Calu3 (cell line): ENCODE measurements at regions not wholly inside any gene's neighbourhood (a gene's known extent, or its start where the extent isn't known, plus 50 kb on each side); places are given as distances from the start of the nearest gene placed in this dataset.

ENCODE experiments used
- BruUV-seq: library from RNA; stranded (reverse); fragments of 400-500 nt; replicated peaks from 2 replicates; lab custom pipeline; 2021; lab: Mats Ljungman, UMichigan
- CTCF ChIA-PET: fragments of 300-600 bp; sonication (Branson Sonifier 250); formaldehyde crosslinking; loops from one replicate; lab custom pipeline; 2022; ENCODE audit warnings: antibody characterized with exemption; lab: Charles Lee
- DNase-seq: peaks from one replicate; pipeline ENCODE4 v3.0.0; 2022
- H3K27ac Mint-ChIP-seq: one replicate; pipeline ENCODE4 v1.8.0; 2022; ENCODE audit warnings: mixed read lengths; ENCODE audit not compliant: unreplicated experiment
- H3K27me3 Mint-ChIP-seq: one replicate; pipeline ENCODE4 v1.8.0; 2022; ENCODE audit warnings: mixed read lengths; ENCODE audit not compliant: unreplicated experiment
- H3K36me3 Mint-ChIP-seq: one replicate; pipeline ENCODE4 v1.8.0; 2022; ENCODE audit warnings: mild to moderate bottlenecking, moderate library complexity, mixed read lengths; ENCODE audit not compliant: insufficient read depth, unreplicated experiment
- H3K4me1 Mint-ChIP-seq: one replicate; pipeline ENCODE4 v1.8.0; 2022; ENCODE audit warnings: mild to moderate bottlenecking, low read depth, mixed read lengths; ENCODE audit not compliant: unreplicated experiment
- H3K4me3 Mint-ChIP-seq: one replicate; pipeline ENCODE4 v1.8.0; 2022; ENCODE audit warnings: mild to moderate bottlenecking, low read depth, moderate library complexity, mixed read lengths; ENCODE audit not compliant: unreplicated experiment
- H3K9me3 Mint-ChIP-seq: one replicate; pipeline ENCODE4 v1.8.0; 2022; ENCODE audit warnings: low read depth, mixed read lengths; ENCODE audit not compliant: unreplicated experiment
- intact Hi-C: fragments of 100-400 bp; cut with micrococcal nuclease; formaldehyde crosslinking; loops from one replicate; pipeline ENCODE4 v1.10.0; 2022; ENCODE audit not compliant: unreplicated experiment
- TF ChIP-seq, protein P1 (sequence below): fragments of 200-600 bp; IDR thresholded peaks from one replicate; pipeline ENCODE4 v1.8.0; 2022; ENCODE audit warnings: antibody characterized with exemption; ENCODE audit not compliant: unreplicated experiment

DNA sequence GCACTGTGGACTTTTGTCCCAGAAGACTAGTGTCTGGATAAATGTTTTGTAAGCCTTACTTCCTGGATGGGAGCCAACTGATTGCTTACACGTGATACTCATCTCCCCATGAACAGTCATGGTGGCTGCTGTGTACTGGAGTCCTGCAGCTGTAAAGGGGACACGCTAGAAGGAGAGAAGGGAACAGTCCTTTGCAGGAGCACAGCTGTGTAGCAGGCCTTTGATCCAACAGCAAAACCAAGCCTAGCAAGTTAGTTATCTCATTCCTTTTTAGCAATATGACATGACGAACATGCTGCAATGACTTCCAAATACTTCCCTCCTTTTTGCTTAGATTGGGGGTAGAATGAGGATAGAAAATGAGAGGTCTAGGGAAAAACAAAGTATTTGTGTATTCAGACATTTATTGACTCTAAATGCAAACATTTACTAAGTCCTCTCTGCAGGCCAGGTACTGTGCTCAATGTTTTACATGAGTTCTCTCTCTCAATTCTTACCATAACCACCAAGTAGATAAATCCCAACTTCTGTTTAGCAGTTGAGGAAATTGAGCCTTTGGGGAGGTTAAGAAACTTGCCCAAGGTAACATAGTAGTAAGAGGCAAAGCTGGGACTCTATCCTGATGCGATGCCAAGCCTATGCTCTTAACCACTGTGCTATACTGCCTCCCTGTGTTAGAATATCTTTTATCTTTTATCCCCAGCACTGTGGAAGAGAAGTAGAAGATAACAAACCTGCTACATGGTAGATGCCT is 55.4 kb upstream of the CD28 start:
- H3K27ac Mint-ChIP-seq = peak overlapping the region; percentile 87
- no peaks in the 10 kb centered on the region for H3K27me3 Mint-ChIP-seq
- intact Hi-C loops = loop anchor here (1.0 to 2.0 kb wide), 5 partner anchors 72 to 167 kb away; no protein-coding TSS in a partner anchor
- H3K36me3 Mint-ChIP-seq = peaks cover 14% of the 10 kb centered on the region
- H3K9me3 Mint-ChIP-seq = no peaks in the 10 kb centered on the region
- TF ChIP-seq, protein P1, sequence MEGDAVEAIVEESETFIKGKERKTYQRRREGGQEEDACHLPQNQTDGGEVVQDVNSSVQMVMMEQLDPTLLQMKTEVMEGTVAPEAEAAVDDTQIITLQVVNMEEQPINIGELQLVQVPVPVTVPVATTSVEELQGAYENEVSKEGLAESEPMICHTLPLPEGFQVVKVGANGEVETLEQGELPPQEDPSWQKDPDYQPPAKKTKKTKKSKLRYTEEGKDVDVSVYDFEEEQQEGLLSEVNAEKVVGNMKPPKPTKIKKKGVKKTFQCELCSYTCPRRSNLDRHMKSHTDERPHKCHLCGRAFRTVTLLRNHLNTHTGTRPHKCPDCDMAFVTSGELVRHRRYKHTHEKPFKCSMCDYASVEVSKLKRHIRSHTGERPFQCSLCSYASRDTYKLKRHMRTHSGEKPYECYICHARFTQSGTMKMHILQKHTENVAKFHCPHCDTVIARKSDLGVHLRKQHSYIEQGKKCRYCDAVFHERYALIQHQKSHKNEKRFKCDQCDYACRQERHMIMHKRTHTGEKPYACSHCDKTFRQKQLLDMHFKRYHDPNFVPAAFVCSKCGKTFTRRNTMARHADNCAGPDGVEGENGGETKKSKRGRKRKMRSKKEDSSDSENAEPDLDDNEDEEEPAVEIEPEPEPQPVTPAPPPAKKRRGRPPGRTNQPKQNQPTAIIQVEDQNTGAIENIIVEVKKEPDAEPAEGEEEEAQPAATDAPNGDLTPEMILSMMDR = peak; percentile 48
- peak; percentile 44 for DNase-seq
- H3K4me3 Mint-ChIP-seq = peak overlapping the region; percentile 40
- CTCF ChIA-PET = interaction anchor here (0.6 to 2.6 kb wide), 5 partner anchors 20 to 207 kb away, joined by 3 to 8 read pairs (median 4); no protein-coding TSS in a partner anchor
- BruUV-seq = no TSS peak
- peaks cover 61% of the 10 kb centered on the region for H3K4me1 Mint-ChIP-seq

DNA sequence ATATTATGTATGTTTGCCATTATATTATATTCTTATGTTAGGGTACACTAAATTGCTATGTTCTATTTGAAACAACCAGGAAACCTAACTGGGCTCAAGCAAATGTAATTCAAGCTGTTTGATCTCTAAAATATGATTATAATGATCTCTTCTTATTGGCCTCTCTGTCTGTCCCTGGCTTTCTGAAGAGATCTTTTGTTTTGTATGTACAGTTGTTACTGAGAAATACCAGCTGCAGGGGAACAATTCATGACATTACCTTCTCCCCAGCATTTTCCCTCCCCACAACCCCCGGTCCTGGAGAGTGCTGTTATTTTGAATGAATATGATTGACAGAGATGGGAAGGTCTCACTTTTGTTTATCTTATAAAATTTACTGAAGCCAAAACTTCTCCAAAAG is 54.8 kb upstream of the CD28 start:
- CTCF ChIA-PET = interaction anchor here (1.4 to 2.6 kb wide), 2 partner anchors 160 to 164 kb away, joined by 6 to 8 read pairs; no protein-coding TSS in a partner anchor
- no peaks in the 10 kb centered on the region for H3K27me3 Mint-ChIP-seq
- H3K4me1 Mint-ChIP-seq = peaks cover 66% of the 10 kb centered on the region
- no peaks in the 10 kb centered on the region for H3K9me3 Mint-ChIP-seq
- intact Hi-C loops = loop anchor here (1.0 to 2.0 kb wide), 5 partner anchors 73 to 167 kb away; no protein-coding TSS in a partner anchor
- peaks cover 14% of the 10 kb centered on the region for H3K36me3 Mint-ChIP-seq
- no TSS peak for BruUV-seq
- peak overlapping the region; percentile 87 for H3K27ac Mint-ChIP-seq
- no peak overlapping the region for H3K4me3 Mint-ChIP-seq
- no peak for DNase-seq
- TF ChIP-seq, protein P1 = no peak

DNA sequence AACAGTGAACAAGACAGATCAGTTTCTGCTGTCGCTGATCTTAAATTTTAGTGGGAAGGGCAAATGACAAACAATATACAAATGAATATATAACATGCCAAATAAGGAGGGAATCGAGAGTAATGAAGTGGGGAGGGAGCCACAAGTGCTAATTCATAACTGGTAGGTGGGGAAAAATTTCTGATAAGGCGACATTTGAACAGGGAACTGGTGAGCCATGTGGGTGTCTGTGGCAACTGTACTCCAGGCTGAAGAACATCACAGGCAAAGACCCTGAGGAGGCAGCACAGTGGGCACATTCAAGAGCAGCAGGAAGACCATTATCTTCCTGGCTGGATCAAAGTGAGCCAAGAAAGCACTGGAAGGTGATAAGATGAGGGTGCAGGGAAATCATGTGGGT is 51.6 kb upstream of the CD28 start:
- no peaks in the 10 kb centered on the region for H3K27me3 Mint-ChIP-seq
- no TSS peak for BruUV-seq
- H3K4me3 Mint-ChIP-seq = no peak overlapping the region
- peaks cover 66% of the 10 kb centered on the region for H3K4me1 Mint-ChIP-seq
- peaks cover 2% of the 10 kb centered on the region for H3K9me3 Mint-ChIP-seq
- intact Hi-C loops = no loop called here
- TF ChIP-seq, protein P1 = no peak
- no peak for DNase-seq
- peaks cover 12% of the 10 kb centered on the region for H3K36me3 Mint-ChIP-seq
- CTCF ChIA-PET = interaction anchor here (0.6 kb wide), 1 partner anchor 18 kb away, joined by 3 read pairs; no protein-coding TSS in a partner anchor
- peak overlapping the region; percentile 83 for H3K27ac Mint-ChIP-seq

DNA sequence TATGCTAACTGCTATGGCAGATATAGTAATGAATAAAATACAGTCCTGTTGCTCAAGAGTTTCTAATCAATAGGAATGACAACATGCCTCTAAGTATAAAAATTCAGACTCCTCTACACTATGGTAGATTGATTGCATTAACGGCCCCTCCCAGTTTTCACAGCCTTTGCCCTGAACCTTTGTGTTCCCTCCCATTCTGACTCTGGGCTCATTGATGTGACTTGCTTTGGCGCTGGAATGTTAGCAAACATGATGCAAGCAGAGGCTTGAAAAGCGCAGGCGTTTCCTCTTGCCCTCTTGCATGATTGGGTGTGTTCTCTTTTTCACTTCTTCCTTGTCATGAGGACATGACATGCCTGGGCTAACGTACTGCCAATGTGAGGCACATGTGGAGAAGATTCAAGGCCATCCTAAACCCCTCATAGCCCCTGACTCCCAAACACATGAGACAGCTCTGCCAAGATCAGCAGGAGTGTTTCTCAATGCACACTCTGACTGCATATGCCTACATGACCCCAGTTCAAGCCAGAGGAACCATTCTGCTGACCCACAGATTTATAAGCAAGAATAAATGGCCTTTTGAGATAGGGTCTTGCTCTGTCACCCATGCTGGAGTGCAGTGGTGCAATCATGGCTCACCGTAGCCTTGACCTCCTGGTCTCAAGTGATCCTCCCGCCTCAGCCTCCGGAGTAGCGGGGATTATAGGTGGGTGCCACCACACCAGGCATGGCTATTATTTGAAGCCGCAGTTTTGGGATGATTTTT is 49.7 kb upstream of the CD28 start:
- Mint-ChIP-seq H3K27me3 (no peaks in the 10 kb centered on the region), H3K27ac (peak overlapping the region; percentile 83), H3K36me3 (no peaks in the 10 kb centered on the region), H3K4me1 (peaks cover 51% of the 10 kb centered on the region), H3K4me3 (no peak overlapping the region), H3K9me3 (peaks cover 2% of the 10 kb centered on the region)
- TF ChIP-seq, protein P1 = no peak
- intact Hi-C loops = loop anchor here (2.0 kb wide), 1 partner anchor 158 kb away; no protein-coding TSS in a partner anchor
- DNase-seq = peak; percentile 84
- BruUV-seq = no TSS peak
- CTCF ChIA-PET = interaction anchor here (0.6 kb wide), 1 partner anchor 164 kb away, joined by 3 read pairs; no protein-coding TSS in a partner anchor
